ENCODE measurements at regions not wholly inside any gene's neighbourhood (a gene's known extent, or its start where the extent isn't known, plus 50 kb on each side); places are given as distances from the start of the nearest gene placed in this dataset.

DNA sequence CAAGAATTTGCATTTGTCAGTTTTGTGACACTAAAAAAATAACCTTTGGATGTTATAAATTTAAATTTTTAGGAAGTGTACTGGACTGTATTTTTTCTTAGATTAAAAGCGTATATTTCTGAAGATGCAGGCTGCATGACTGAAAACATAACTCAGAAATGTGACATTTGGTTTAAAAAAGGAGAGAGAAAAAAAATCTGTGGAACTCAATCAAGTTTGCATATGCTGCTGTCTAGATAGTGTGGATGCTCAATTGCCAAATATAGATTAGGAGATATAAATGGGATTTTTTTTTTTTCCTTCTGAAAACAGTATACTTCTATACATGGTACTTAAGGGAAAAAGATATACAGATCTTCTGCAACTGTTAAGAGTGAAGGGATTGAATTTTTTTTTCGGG is 402.3 kb downstream of the TAF11L14 start:
- no peaks in the 10 kb centered on the region for H3K36me3 ChIP-seq (ENCODE audit: control insufficient read depth in 2 of 4, insufficient read depth in 4 of 4, low read length in 3 of 4)
- no peak overlapping the region for H2AK5ac ChIP-seq (ENCODE audit: low read depth, low read length)
- H2BK120ac ChIP-seq (replicated peaks; ENCODE audit: low read depth, low read length), result no peak overlapping the region
- H2BK5ac ChIP-seq (ENCODE audit: low read depth, low read length), result no peak overlapping the region
- H3K9ac ChIP-seq (replicated peaks in 1 of 4; ENCODE audit: extremely low read depth in 1 of 4, low read depth in 3 of 4, low read length in 3 of 4), result no peak overlapping the region
- POLR2A ChIA-PET (ENCODE audit: partially characterized antibody), result no interaction called here
- H2BK15ac ChIP-seq (ENCODE audit: low read length), result no peak overlapping the region
- no peak overlapping the region for H2BK20ac ChIP-seq (ENCODE audit: low read length)
- H4K20me1 ChIP-seq (replicated peaks in 1 of 2; ENCODE audit: control insufficient read depth in 1 of 2, insufficient read depth in 2 of 2, low read length in 2 of 2), result no peaks in the 10 kb centered on the region
- H3K23me2 ChIP-seq (ENCODE audit: low read depth, low read length), result no peaks in the 10 kb centered on the region
- no peak for FAIRE-seq
- no peak overlapping the region for H3K14ac ChIP-seq (ENCODE audit: insufficient read length)
- CTCF ChIA-PET (ENCODE audit: partially characterized antibody), result no interaction called here
- no peak overlapping the region for H3K23ac ChIP-seq (ENCODE audit: insufficient read length)
- H2AFZ ChIP-seq (ENCODE audit: low read length), result no peak overlapping the region
- peaks cover 0 to 5% of the 10 kb centered on the region in 2 experiments; a peak in 2 of 4 replicates for H3K9me3 ChIP-seq (ENCODE audit: insufficient read depth in 2 of 2, low read depth in 1 of 2, low read length in 1 of 2)
- H3K4ac ChIP-seq (replicated peaks; ENCODE audit: insufficient read length, low read depth, low read length), result no peak overlapping the region
- no peaks in the 10 kb centered on the region for H3K27me3 ChIP-seq (replicated peaks in 1 of 4; ENCODE audit: control insufficient read depth in 3 of 4, extremely low read depth in 1 of 4, insufficient read depth in 3 of 4, low read length in 3 of 4)
- no peak overlapping the region for H3K27ac ChIP-seq (ENCODE audit: low read depth, low read length)
- DNase-seq (ENCODE audit: low read depth in 1 of 2, low spot score in 2 of 2), result no peak
- H3K4me2 ChIP-seq (ENCODE audit: insufficient read depth in 1 of 2, low read depth in 2 of 2, low read length in 2 of 2), result no peak overlapping the region
- no peaks in the 10 kb centered on the region for H3K79me2 ChIP-seq (ENCODE audit: control insufficient read depth in 1 of 2, insufficient read depth in 2 of 2, low read length in 2 of 2)
- H3K4me3 ChIP-seq (ENCODE audit: extremely low read depth in 1 of 4, insufficient read depth in 2 of 4, low read depth in 3 of 4, low read length in 4 of 4), result no peak overlapping the region
- no peak overlapping the region for H4K91ac ChIP-seq (replicated peaks; ENCODE audit: insufficient read length, low read length)
- TF ChIP-seq GABPA (IDR thresholded peaks at IDR 0.05; ENCODE audit: borderline replicate concordance, insufficient read depth, low read length) (no peak), POLR2A (IDR thresholded peaks at IDR 0.05; ENCODE audit: control extremely low read depth in 1 of 2, low read depth in 2 of 2, low read length in 2 of 2) (no peak), GTF2F1 (IDR thresholded peaks at IDR 0.05; ENCODE audit: borderline replicate concordance, low read depth, low read length) (no peak), BRCA1 (IDR thresholded peaks at IDR 0.05; ENCODE audit: low read depth, low read length) (no peak), SP1 (IDR thresholded peaks at IDR 0.05; ENCODE audit: low read depth, low read length) (no peak), MAFK (IDR thresholded peaks at IDR 0.05; ENCODE audit: low read depth, low read length) (no peak), ZNF274 (IDR thresholded peaks at IDR 0.05; ENCODE audit: borderline replicate concordance, extremely low read depth, low read length) (no peak)
- no peak overlapping the region for H2BK12ac ChIP-seq (ENCODE audit: low read depth, low read length)
- no peak overlapping the region for H3K18ac ChIP-seq (ENCODE audit: extremely low read depth, low read length)
- no peak overlapping the region for H3K56ac ChIP-seq (replicated peaks; ENCODE audit: insufficient read length, low read depth, low read length)
- H3K79me1 ChIP-seq (ENCODE audit: low read depth, low read length), result no peaks in the 10 kb centered on the region
- 88% methylated on average over 2 of the region's 2 CpGs; no CpG with 5 or more reads in 1 of the 2 experiments for WGBS, 2 experiments (ENCODE audit: extremely low coverage in 1 of 2, insufficient coverage in 1 of 2, insufficient read length in 1 of 2, insufficient replicate concordance in 2 of 2, low coverage in 1 of 2, low lambda C conversion rate in 2 of 2, missing lambda C conversion rate in 1 of 2)
- no peak overlapping the region for H4K8ac ChIP-seq (ENCODE audit: extremely low read depth, insufficient read depth, low read length)
- no peak overlapping the region for H4K5ac ChIP-seq (ENCODE audit: insufficient read length, low read depth, low read length)
- no peaks in the 10 kb centered on the region for H3K4me1 ChIP-seq (replicated peaks in 1 of 4; ENCODE audit: control insufficient read depth in 3 of 4, insufficient read depth in 4 of 4, low read length in 3 of 4)

All from H1 (cell line).